G401 (cell line): ENCODE measurements at regions not wholly inside any gene's neighbourhood (a gene's known extent, or its start where the extent isn't known, plus 50 kb on each side); places are given as distances from the start of the nearest gene placed in this dataset.

Source experiments
- DNase-seq: peaks from one replicate; pipeline ENCODE4 v3.0.0-alpha.2; 2015; ENCODE audit warnings: low spot score
- in situ Hi-C: cut with HindIII; loops from 2 replicates; pipeline ENCODE4 v1.10.0; 2016; ENCODE audit warnings: low sequenced_read_pairs, mixed read lengths

- no peak for DNase-seq
- in situ Hi-C loops: no loop called here
Observed at GRCh38 chr9:2300325-2300724, 285.2 kb downstream of the SMARCA2 start.

GRCh38 chr9:2302606-2303005, 287.5 kb downstream of the SMARCA2 start:
- DNase-seq: no peak
- in situ Hi-C loops: no loop called here

- in situ Hi-C loops: no loop called here
- DNase-seq: no peak
Observed at GRCh38 chr9:2303056-2303455, 287.9 kb downstream of the SMARCA2 start.

GRCh38 chr9:2307480-2307879, 292.3 kb downstream of the SMARCA2 start:
- in situ Hi-C loops: no loop called here
- DNase-seq: no peak

GRCh38 chr9:2311920-2312319, 296.8 kb downstream of the SMARCA2 start:
- in situ Hi-C loops: no loop called here
- DNase-seq: no peak

- in situ Hi-C loops: no loop called here
- DNase-seq: no peak
Observed at GRCh38 chr9:2313512-2313911, 298.4 kb downstream of the SMARCA2 start.

- in situ Hi-C loops: no loop called here
- DNase-seq: no peak
Observed at GRCh38 chr9:2317591-2317990, 302.4 kb downstream of the SMARCA2 start.

GRCh38 chr9:2319421-2319820, 302.2 kb upstream of the VLDLR start:
- in situ Hi-C loops: no loop called here
- DNase-seq: no peak

GRCh38 chr9:2320114-2320513, 301.5 kb upstream of the VLDLR start:
- in situ Hi-C loops: no loop called here
- DNase-seq: no peak

GRCh38 chr9:2320632-2321031, 301.0 kb upstream of the VLDLR start:
- no peak for DNase-seq
- in situ Hi-C loops: no loop called here

GRCh38 chr9:2321523-2322148, 300.0 kb upstream of the VLDLR start:
- DNase-seq: peak; percentile 39
- in situ Hi-C loops: no loop called here

GRCh38 chr9:2324742-2325141, 296.8 kb upstream of the VLDLR start:
- in situ Hi-C loops: no loop called here
- no peak for DNase-seq

GRCh38 chr9:2332663-2333062, 288.9 kb upstream of the VLDLR start:
- in situ Hi-C loops: no loop called here
- no peak for DNase-seq

GRCh38 chr9:2335260-2335659, 286.3 kb upstream of the VLDLR start:
- in situ Hi-C loops: no loop called here
- no peak for DNase-seq

- peak; percentile 2 for DNase-seq
- in situ Hi-C loops: no loop called here
Observed at GRCh38 chr9:2336055-2336454, 285.5 kb upstream of the VLDLR start.

- in situ Hi-C loops: no loop called here
- DNase-seq: no peak
Observed at GRCh38 chr9:2337131-2337530, 284.5 kb upstream of the VLDLR start.

- in situ Hi-C loops: no loop called here
- DNase-seq: no peak
Observed at GRCh38 chr9:2337627-2338026, 284.0 kb upstream of the VLDLR start.

GRCh38 chr9:2338777-2339365, 282.7 kb upstream of the VLDLR start:
- in situ Hi-C loops: no loop called here
- DNase-seq: no peak

- in situ Hi-C loops: no loop called here
- DNase-seq: no peak
Observed at GRCh38 chr9:2339416-2339815, 282.2 kb upstream of the VLDLR start.

GRCh38 chr9:2340046-2340760, 281.4 kb upstream of the VLDLR start:
- in situ Hi-C loops: no loop called here
- no peak for DNase-seq

- in situ Hi-C loops: no loop called here
- DNase-seq: no peak
Observed at GRCh38 chr9:2341126-2341525, 280.5 kb upstream of the VLDLR start.
